H1 (cell line): ENCODE measurements at regions not wholly inside any gene's neighbourhood (a gene's known extent, or its start where the extent isn't known, plus 50 kb on each side); places are given as distances from the start of the nearest gene placed in this dataset.

Experiments
- CTCF ChIA-PET: fragments of 300-600 bp; sonication (Branson Sonifier 250); formaldehyde crosslinking; loops from one replicate; lab custom pipeline; 2021; ENCODE audit not compliant: partially characterized antibody; lab: Charles Lee
- POLR2A ChIA-PET: fragments of 300-600 bp; sonication (Branson Sonifier 250); formaldehyde crosslinking; loops from one replicate; lab custom pipeline; 2021; ENCODE audit warnings: inconsistent platforms; ENCODE audit not compliant: partially characterized antibody; lab: Charles Lee
- DNase-seq, 2 experiments: peaks; one replicate each; pipeline versions ENCODE4 v3.0.0 to v3.0.0-alpha.2; 2010 to 2022; ENCODE audit warnings: low spot score in 2 of 2, low read depth in 1 of 2, mixed read lengths in 1 of 2
- FAIRE-seq: peaks from 2 replicates; lab custom pipeline; 2011; peaks lifted over from hg19 to GRCh38; lab: Jason Lieb, UNC
- H2AFZ ChIP-seq: 2 replicates; pipeline ENCODE4 v1.8.1; 2012; ENCODE audit warnings: low read length, inconsistent platforms
- H2AK5ac ChIP-seq: 2 replicates; pipeline ENCODE4 v1.6.1; 2013; ENCODE audit warnings: low read depth, low read length
- H2BK120ac ChIP-seq: replicated peaks from 2 replicates; pipeline ENCODE3; 2013; ENCODE audit warnings: low read depth, low read length, inconsistent platforms
- H2BK12ac ChIP-seq: 2 replicates; pipeline ENCODE4 v1.6.1; 2013; ENCODE audit warnings: low read depth, low read length
- H2BK15ac ChIP-seq: 2 replicates; pipeline ENCODE4 v1.6.1; 2013; ENCODE audit warnings: low read length
- H2BK20ac ChIP-seq: 2 replicates; pipeline ENCODE4 v1.6.1; 2013; ENCODE audit warnings: low read length
- H2BK5ac ChIP-seq: 2 replicates; pipeline ENCODE4 v1.6.1; 2013; ENCODE audit warnings: low read depth, low read length
- H3K14ac ChIP-seq: 2 replicates; pipeline ENCODE4 v1.6.1; 2013; ENCODE audit warnings: inconsistent platforms; ENCODE audit not compliant: insufficient read length
- H3K18ac ChIP-seq: 2 replicates; pipeline ENCODE4 v1.6.1; 2013; ENCODE audit warnings: low read length; ENCODE audit errors: extremely low read depth
- H3K23ac ChIP-seq: 2 replicates; pipeline ENCODE4 v1.6.1; 2013; ENCODE audit warnings: inconsistent platforms; ENCODE audit not compliant: insufficient read length
- H3K23me2 ChIP-seq: 2 replicates; pipeline ENCODE4 v1.6.1; 2013; ENCODE audit warnings: low read depth, low read length
- H3K27ac ChIP-seq: 2 replicates; pipeline ENCODE4 v1.6.1; 2011; ENCODE audit warnings: low read depth, low read length, inconsistent platforms
- H3K27me3 ChIP-seq, 4 experiments: replicated peaks in 1 of 4; 1 replicate in 1 of 4; 2 replicates in 3 of 4; pipeline versions ENCODE4 v1.6.1 to v1.8.1; 2011 to 2013; ENCODE audit warnings: low read length in 3 of 4, mild to moderate bottlenecking in 3 of 4, inconsistent platforms in 2 of 4, mixed read lengths in 2 of 4, moderate library complexity in 1 of 4; ENCODE audit not compliant: control insufficient read depth in 3 of 4, insufficient read depth in 3 of 4; ENCODE audit errors: extremely low read depth in 1 of 4
- H3K36me3 ChIP-seq, 4 experiments: 2 replicates each; pipeline versions ENCODE4 v1.6.1 to v1.8.1; 2011 to 2013; ENCODE audit warnings: mild to moderate bottlenecking in 4 of 4, low read length in 3 of 4, moderate library complexity in 2 of 4, control low read depth in 1 of 4, inconsistent platforms in 1 of 4; ENCODE audit not compliant: insufficient read depth in 4 of 4, control insufficient read depth in 2 of 4
- H3K4ac ChIP-seq: replicated peaks from 2 replicates; pipeline ENCODE3; 2013; ENCODE audit warnings: low read length, low read depth, mixed read lengths, inconsistent platforms; ENCODE audit not compliant: insufficient read length
- H3K4me1 ChIP-seq, 4 experiments: replicated peaks in 1 of 4; 1 replicate in 1 of 4; 2 replicates in 3 of 4; pipeline versions ENCODE4 v1.6.1 to v1.8.1; 2011 to 2013; ENCODE audit warnings: low read length in 3 of 4, inconsistent platforms in 2 of 4, mixed read lengths in 1 of 4; ENCODE audit not compliant: insufficient read depth in 4 of 4, control insufficient read depth in 3 of 4
- H3K4me2 ChIP-seq, 2 experiments: 2 replicates each; pipeline versions ENCODE4 v1.6.1 to v1.8.1; 2011 to 2013; ENCODE audit warnings: low read depth in 2 of 2, low read length in 2 of 2, control low read depth in 1 of 2, inconsistent platforms in 1 of 2, mild to moderate bottlenecking in 1 of 2; ENCODE audit not compliant: insufficient read depth in 1 of 2
- H3K4me3 ChIP-seq, 4 experiments: fragments of 200-600, 300-600 bp in 1 of 4; sonication (generic), shearing (Covaris generic), sonication (Bioruptor Twin) in 1 of 4; 2 replicates each; pipeline versions ENCODE4 v1.5.1 to v1.8.1; 2011 to 2016; ENCODE audit warnings: low read length in 4 of 4, low read depth in 3 of 4, control low read depth in 2 of 4, inconsistent platforms in 2 of 4, mild to moderate bottlenecking in 2 of 4, mixed read lengths in 1 of 4, moderate library complexity in 1 of 4; ENCODE audit not compliant: insufficient read depth in 2 of 4; ENCODE audit errors: extremely low read depth in 1 of 4
- H3K56ac ChIP-seq: replicated peaks from 2 replicates; pipeline ENCODE3; 2013; ENCODE audit warnings: low read depth, mild to moderate bottlenecking, mixed read lengths, low read length, inconsistent platforms; ENCODE audit not compliant: insufficient read length
- H3K79me1 ChIP-seq: 2 replicates; pipeline ENCODE4 v1.6.1; 2013; ENCODE audit warnings: low read depth, low read length, control low read depth
- H3K79me2 ChIP-seq, 2 experiments: 2 replicates each; pipeline versions ENCODE4 v1.6.1 to v1.8.1; 2012 to 2013; ENCODE audit warnings: low read length in 2 of 2, mild to moderate bottlenecking in 2 of 2, inconsistent platforms in 1 of 2; ENCODE audit not compliant: insufficient read depth in 2 of 2, control insufficient read depth in 1 of 2
- H3K9ac ChIP-seq, 4 experiments: replicated peaks in 1 of 4; 1 replicate in 1 of 4; 2 replicates in 3 of 4; pipeline versions ENCODE4 v1.6.1 to v1.8.1; 2011 to 2013; ENCODE audit warnings: low read depth in 3 of 4, low read length in 3 of 4, control low read depth in 2 of 4, mild to moderate bottlenecking in 2 of 4, moderate library complexity in 2 of 4, inconsistent platforms in 1 of 4; ENCODE audit errors: extremely low read depth in 1 of 4
- H3K9me3 ChIP-seq, 2 experiments: 2 replicates each; pipeline versions ENCODE4 v1.6.1 to v1.8.1; 2012 to 2013; ENCODE audit warnings: mild to moderate bottlenecking in 2 of 2, moderate library complexity in 2 of 2, control low read depth in 1 of 2, inconsistent platforms in 1 of 2, low read depth in 1 of 2, low read length in 1 of 2, mixed read lengths in 1 of 2; ENCODE audit not compliant: insufficient read depth in 2 of 2
- H4K20me1 ChIP-seq, 2 experiments: replicated peaks in 1 of 2; 2 replicates each; pipeline versions ENCODE3 to v1.8.1; 2011 to 2013; ENCODE audit warnings: inconsistent platforms in 2 of 2, low read length in 2 of 2, mild to moderate bottlenecking in 1 of 2; ENCODE audit not compliant: insufficient read depth in 2 of 2, control insufficient read depth in 1 of 2
- H4K5ac ChIP-seq: 2 replicates; pipeline ENCODE4 v1.6.1; 2013; ENCODE audit warnings: low read length, low read depth, mixed read lengths, inconsistent platforms; ENCODE audit not compliant: insufficient read length
- H4K8ac ChIP-seq: 2 replicates; pipeline ENCODE4 v1.8.0; 2013; ENCODE audit warnings: mild to moderate bottlenecking, moderate library complexity, low read length, inconsistent platforms; ENCODE audit not compliant: insufficient read depth; ENCODE audit errors: extremely low read depth
- H4K91ac ChIP-seq: replicated peaks from 2 replicates; pipeline ENCODE3; 2013; ENCODE audit warnings: low read length, mixed read lengths, inconsistent platforms; ENCODE audit not compliant: insufficient read length
- ATF3 ChIP-seq: IDR thresholded peaks from 2 replicates; pipeline ENCODE4 v1.6.1; 2011; ENCODE audit warnings: low read depth, mild to moderate bottlenecking, low read length; ENCODE audit not compliant: insufficient read depth
- EGR1 ChIP-seq: IDR thresholded peaks from 2 replicates; pipeline ENCODE4 v1.6.1; 2011; ENCODE audit warnings: low read depth, low read length, borderline replicate concordance
- FOSL1 ChIP-seq: IDR thresholded peaks from 2 replicates; pipeline ENCODE4 v1.6.1; 2011; ENCODE audit warnings: mild to moderate bottlenecking, low read depth, low read length, moderate library complexity; ENCODE audit not compliant: insufficient read depth
- HDAC2 ChIP-seq, 2 experiments: fragments of 300-600 bp in 1 of 2; sonication (generic) in 1 of 2; IDR thresholded peaks; 2 replicates each; pipeline ENCODE4 v1.6.1; 2011 to 2012; ENCODE audit warnings: low read depth in 2 of 2, low read length in 2 of 2, mild to moderate bottlenecking in 2 of 2, moderate library complexity in 2 of 2, borderline replicate concordance in 1 of 2, inconsistent platforms in 1 of 2
- NRF1 ChIP-seq: IDR thresholded peaks from 2 replicates; pipeline ENCODE4 v1.6.1; 2011; ENCODE audit warnings: mild to moderate bottlenecking, low read depth, low read length, improper control_type of control experiment
- SP1 ChIP-seq: IDR thresholded peaks from 2 replicates; pipeline ENCODE4 v1.6.1; 2011; ENCODE audit warnings: low read depth, low read length
- SP2 ChIP-seq: IDR thresholded peaks from 2 replicates; pipeline ENCODE4 v1.6.1; 2012; ENCODE audit warnings: mild to moderate bottlenecking, low read length, inconsistent platforms
- SUZ12 ChIP-seq: fragments of 200-600 bp; sonication (generic); IDR thresholded peaks from 2 replicates; pipeline ENCODE4 v1.6.1; 2012; ENCODE audit warnings: mild to moderate bottlenecking, inconsistent platforms, low read length, moderate library complexity, mixed read lengths
- WGBS, 2 experiments: shearing (Covaris generic) in 1 of 2; methylation state at CpG; one replicate each; pipeline versions ENCODE4 v1.1.6 to v1.1.7; 2013 to 2015; ENCODE audit warnings: low lambda C conversion rate in 2 of 2, mixed read lengths in 2 of 2, inconsistent platforms in 1 of 2, low coverage in 1 of 2, missing lambda C conversion rate in 1 of 2; ENCODE audit not compliant: insufficient replicate concordance in 2 of 2, insufficient coverage in 1 of 2, insufficient read length in 1 of 2; ENCODE audit errors: extremely low coverage in 1 of 2, missing lambda C conversion rate in 1 of 2; 5-methylcytosine and 5-hydroxymethylcytosine counted together

GRCh38 chr20:25867776-25868649 lies 171.4 kb upstream of the ZNF337 start:
- H2AK5ac ChIP-seq: no peak overlapping the region
- ChIA-PET CTCF (interaction anchor here (0.6 kb wide), 1 partner anchor 235 kb away, joined by 3 read pairs; no protein-coding TSS in a partner anchor), POLR2A (interaction anchor here (0.6 kb wide), 1 partner anchor 116 kb away, joined by 3 read pairs; no protein-coding TSS in a partner anchor)
- no peak overlapping the region for H2BK12ac ChIP-seq
- H3K56ac ChIP-seq: no peak overlapping the region
- H4K5ac ChIP-seq: no peak overlapping the region
- 79% methylated on average over 42 of the region's 46 CpGs; no CpG with 5 or more reads in 1 of the 2 experiments for WGBS, 2 experiments
- no peaks in the 10 kb centered on the region for H4K20me1 ChIP-seq
- no peak overlapping the region for H4K91ac ChIP-seq
- H3K23me2 ChIP-seq: peaks cover 10% of the 10 kb centered on the region; the same call in 1 of the 2 replicates
- no peak overlapping the region for H3K9ac ChIP-seq
- no peak overlapping the region for H4K8ac ChIP-seq
- peaks cover 15 to 44% (median 32%) of the 10 kb centered on the region in 4 experiments for H3K27me3 ChIP-seq
- no peak overlapping the region for H3K18ac ChIP-seq
- no peak overlapping the region for H3K14ac ChIP-seq
- peak in 1 of 2 experiments; percentile 81 for DNase-seq
- no peak for TF ChIP-seq SUZ12
- TF ChIP-seq ATF3: no peak
- TF ChIP-seq SP1: no peak
- TF ChIP-seq SP2: no peak
- no peak for TF ChIP-seq HDAC2 (IDR thresholded peaks at IDR 0.05; ENCODE audit: borderline replicate concordance in 1 of 2, low read depth in 2 of 2, low read length in 2 of 2)
- TF ChIP-seq EGR1: no peak
- TF ChIP-seq NRF1: 0 out of 2 replicates have a peak, but pooled peaks have one; percentile 27
- TF ChIP-seq FOSL1: no peak
- TF ChIP-seq, all 59 proteins: peak for 1
- Histone ChIP-seq H3K79me2 (no peaks in the 10 kb centered on the region), H3K4me2 (peak overlapping the region; percentile 38 to 78), H3K4me3 (peak overlapping the region; percentile 15 to 48 (median 24)), H2AFZ (no peak overlapping the region), H3K4ac (no peak overlapping the region), H2BK20ac (no peak overlapping the region), H3K4me1 (peaks cover 0 to 5% (median 0%) of the 10 kb centered on the region in 4 experiments; a peak in 2 of 7 replicates), H2BK120ac (no peak overlapping the region), H3K27ac (no peak overlapping the region), H2BK5ac (no peak overlapping the region), H3K9me3 (peaks cover 0 to 47% of the 10 kb centered on the region in 2 experiments; a peak in 2 of 4 replicates), H2BK15ac (no peak overlapping the region), H3K23ac (no peak overlapping the region), H3K79me1 (no peaks in the 10 kb centered on the region), H3K36me3 (no peaks in the 10 kb centered on the region)
- no peak for FAIRE-seq
